Right renal cortex interstitium (tissue), 3 donors: ENCODE measurements at regions not wholly inside any gene's neighbourhood (a gene's known extent, or its start where the extent isn't known, plus 50 kb on each side); places are given as distances from the start of the nearest gene placed in this dataset.

Source experiments
- DNase-seq, 3 donors: peaks; one replicate each; pipeline ENCODE4 v3.0.0-alpha.2; 2013; ENCODE audit warnings: low read depth in 3 of 3, low spot score in 2 of 3

GRCh38 chr10:47101807-47102206, 190.6 kb downstream of the PTPN20 start:
- DNase-seq: no peak

- DNase-seq: no peak
These were observed 192.9 kb downstream of the PTPN20 start for GRCh38 chr10:47104151-47104605.

GRCh38 chr10:47104786-47105385, 193.7 kb downstream of the PTPN20 start:
- no peak for DNase-seq

DNA sequence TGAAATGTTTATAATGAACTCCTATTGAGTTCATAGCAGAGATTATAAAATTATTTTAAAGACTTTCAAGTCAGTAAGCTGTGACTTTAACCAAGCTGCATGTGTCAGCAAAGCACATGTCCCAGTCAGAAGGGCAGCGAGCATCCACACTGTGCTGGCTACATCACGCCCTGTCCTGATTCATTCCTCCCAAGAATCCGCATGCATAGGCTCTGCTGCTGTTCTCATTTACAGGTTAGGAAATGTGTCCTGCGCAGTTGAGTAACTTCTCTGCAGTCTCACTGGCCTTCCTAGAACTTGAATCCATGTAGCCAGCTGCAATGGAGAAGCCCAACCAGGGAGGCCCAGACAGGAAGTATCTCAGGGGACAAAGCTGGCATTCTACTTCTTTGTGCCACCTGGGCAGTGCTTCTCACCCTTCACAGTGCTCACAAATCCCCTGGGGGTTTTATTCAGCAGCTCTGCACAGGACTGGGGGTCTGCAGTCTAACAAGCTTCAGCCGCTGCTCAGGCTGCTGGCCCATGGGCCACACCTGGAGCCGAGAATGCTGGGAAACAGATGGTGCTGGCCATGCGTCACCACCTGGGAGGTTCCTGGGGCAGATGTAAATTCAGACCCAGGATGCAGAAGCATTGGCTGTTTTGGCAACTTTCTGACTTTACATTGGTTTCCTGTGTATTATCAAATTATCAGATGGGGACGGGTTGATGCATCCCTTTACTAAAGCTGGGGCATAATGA, 192.8 kb upstream of the GDF10 start:
- DNase-seq: no peak

DNA sequence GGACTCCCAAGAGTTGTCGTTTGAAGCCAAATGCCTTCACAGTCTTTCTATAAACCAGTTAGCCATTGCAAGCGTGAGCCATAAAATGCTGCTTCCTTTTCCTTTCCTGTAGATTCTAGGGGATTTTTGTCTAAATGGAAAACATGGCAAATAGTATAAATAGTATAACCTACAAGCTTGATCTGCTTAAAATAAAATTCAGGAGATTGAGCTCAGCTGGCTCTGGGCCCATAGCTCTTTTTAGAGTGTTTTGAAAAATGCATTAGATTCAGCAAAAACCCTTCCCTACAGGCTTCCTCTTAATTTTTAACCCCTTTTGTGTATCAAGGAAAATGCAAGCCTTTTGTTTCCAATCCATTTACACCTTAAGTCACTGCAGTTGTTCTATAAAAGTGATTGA, 190.1 kb upstream of the GDF10 start:
- DNase-seq: no peak

GRCh38 chr10:47111329-47111862, 188.6 kb upstream of the GDF10 start:
- DNase-seq: no peak

DNA sequence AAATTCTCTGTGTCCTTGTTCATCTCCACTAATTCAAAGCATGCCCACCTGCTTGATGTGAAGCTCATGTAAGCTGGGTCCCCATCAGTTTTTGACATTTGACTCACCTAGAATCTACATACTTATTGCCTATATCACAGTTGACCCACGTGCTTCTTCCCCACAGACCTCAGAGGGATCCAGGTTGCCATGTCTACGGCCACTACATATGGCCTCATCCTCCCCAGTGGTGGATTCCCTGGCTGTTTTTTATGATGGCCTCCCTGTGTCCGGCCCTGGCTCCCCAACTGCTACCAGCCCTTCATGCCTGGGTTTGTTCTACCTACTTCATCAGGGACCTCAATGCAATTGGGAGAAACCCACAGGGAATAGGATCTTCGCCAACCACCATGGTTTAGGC, 187.4 kb upstream of the GDF10 start:
- DNase-seq: no peak

DNA sequence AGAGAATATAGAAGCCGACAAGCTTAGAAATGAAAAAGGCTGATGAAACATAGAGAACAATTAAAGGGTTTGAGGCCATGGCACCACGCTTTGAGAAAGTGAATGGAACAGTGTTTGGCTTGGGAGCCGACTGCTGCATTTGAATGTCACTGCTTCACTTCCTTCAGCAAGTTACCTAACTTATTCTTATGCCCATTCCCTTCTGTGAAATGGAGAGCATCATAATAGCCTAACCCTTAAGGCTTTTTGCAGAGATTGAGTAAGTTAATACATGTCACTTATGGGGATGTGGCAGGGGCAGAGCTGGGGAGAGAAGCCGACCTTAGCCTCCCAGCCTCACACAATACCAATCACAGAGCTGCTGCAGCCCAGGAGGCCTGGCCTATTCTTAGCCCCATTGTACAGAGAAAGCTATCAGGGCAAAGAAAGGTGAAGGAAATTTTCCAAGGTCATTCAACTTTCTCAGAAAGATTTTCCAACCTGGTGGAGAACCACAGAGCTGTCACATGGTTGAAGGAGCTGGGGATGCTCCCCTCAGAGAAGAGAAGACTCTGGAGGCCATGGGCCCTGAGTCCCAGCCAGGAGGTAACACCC, 186.0 kb upstream of the GDF10 start:
- DNase-seq: no peak

- DNase-seq: no peak
These were observed 185.3 kb upstream of the GDF10 start for GRCh38 chr10:47114680-47115186.

DNA sequence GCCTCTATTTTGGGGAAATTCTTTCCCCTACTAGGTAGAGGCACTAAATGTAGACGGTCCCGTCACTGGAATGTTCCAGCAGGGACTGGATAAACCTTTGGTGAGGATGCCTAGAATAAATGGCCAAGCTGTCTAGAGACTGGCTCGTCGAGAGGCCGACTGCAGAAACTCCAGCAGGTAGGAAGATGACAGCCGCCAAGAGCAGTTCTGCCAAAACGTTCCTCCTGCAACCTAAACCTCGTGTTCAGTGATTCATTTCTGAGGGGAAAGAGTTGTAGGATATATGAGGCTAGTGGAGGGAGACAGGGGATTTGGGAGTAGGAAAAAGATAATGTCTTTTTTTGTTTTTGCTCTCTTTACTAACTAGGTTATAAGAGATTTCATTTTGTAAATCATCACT, 184.7 kb upstream of the GDF10 start:
- DNase-seq: no peak

- no peak for DNase-seq
These were observed 183.6 kb upstream of the GDF10 start for GRCh38 chr10:47116445-47116844.

DNA sequence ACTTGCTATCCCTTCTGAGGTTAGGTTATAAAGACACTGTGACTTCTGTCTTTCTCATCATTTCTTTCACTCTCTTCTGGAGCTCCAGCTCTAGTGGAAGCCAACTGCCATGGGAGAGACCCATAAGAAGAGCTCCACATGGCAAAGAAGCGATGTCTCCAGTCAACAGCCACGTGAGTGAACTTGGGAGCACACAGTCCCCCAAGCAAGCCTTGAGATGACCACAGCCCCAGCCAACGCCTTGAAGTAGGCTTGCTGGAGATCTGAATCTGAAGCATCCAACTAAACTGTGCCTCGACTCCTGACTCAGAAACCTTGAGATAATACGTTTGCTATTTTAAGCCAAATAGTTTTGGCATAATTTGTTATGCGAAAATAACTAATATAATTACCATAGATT, 181.7 kb upstream of the GDF10 start:
- DNase-seq: no peak

- DNase-seq: no peak
These were observed 178.7 kb upstream of the GDF10 start for GRCh38 chr10:47121336-47121735.

- DNase-seq: no peak
These were observed 176.2 kb upstream of the GDF10 start for GRCh38 chr10:47123716-47124288.

GRCh38 chr10:47127188-47127785, 172.7 kb upstream of the GDF10 start:
- DNase-seq: no peak

- DNase-seq: no peak
These were observed 169.5 kb upstream of the GDF10 start for GRCh38 chr10:47130491-47130890.

- DNase-seq: no peak
These were observed 166.0 kb upstream of the GDF10 start for GRCh38 chr10:47133871-47134570.

GRCh38 chr10:47136866-47137265, 163.1 kb upstream of the GDF10 start:
- no peak for DNase-seq

DNA sequence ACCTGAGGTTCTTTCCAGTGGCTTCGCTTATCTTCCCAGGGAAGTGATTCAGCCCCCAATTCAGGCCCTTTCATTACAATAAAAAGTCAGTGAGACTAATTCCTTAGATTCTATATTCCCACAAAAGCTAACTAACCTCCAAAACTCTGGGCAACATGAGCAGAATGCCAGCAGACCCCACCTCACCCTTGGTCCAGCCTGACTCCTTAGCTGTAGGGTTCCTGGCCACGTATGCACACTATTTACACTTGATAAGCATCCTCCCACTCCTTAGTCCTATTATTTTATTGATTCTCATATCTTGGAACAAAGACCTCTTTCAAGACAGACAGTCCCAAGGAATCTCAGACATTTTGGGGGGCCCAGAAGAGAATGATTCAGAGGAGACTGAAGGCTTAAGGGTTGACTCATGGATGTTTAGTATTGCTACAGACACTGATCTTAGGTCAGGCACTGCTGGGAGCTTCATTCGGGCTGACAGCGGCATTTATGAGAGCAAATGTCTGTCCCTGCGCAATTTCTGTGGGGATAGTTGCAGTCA, 162.6 kb upstream of the GDF10 start:
- DNase-seq: no peak

GRCh38 chr10:47139121-47139520, 160.9 kb upstream of the GDF10 start:
- DNase-seq: no peak
